ENCODE measurements at regions not wholly inside any gene's neighbourhood (a gene's known extent, or its start where the extent isn't known, plus 50 kb on each side); places are given as distances from the start of the nearest gene placed in this dataset.

DNA sequence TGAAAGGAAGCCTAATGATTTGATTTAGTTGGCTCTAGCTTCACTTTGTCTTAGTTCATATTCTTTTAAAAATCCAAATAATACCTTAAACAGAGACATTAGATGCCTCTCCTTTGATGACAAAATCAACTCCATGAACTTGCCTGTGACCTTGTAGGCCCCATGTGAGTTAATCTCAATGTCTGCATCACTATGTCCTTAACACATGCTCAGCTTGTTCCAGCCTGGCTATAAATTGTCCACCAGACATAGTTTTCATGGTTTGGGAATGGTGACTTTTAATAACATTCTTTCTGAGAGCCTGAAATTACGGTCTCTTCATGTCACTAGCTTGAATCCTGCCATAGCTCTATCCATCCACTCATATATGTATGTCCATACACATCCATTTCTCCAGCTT is 656.3 kb upstream of the IGFBP3 start:
- DNase-seq (ENCODE audit: low spot score), result no peak

DNA sequence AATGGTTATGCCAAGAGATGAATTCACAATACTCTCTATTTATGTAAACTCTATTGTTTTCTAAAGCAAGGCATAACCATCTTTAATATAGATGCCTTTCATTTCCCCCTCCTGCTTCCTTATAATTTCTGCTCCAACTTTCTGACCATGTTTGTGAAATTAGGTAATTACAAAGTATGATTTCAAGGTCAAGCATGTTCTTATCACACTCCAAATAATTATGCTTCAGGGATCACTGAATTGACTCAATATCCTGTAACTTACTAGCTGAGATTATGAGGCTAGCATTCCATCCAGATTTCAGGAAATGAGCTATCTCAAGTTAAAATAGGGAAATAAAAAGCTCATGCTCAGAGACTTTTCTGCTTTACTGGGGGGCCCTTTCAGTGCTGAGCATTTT is 655.9 kb upstream of the IGFBP3 start:
- no peak for DNase-seq (ENCODE audit: low spot score)

DNA sequence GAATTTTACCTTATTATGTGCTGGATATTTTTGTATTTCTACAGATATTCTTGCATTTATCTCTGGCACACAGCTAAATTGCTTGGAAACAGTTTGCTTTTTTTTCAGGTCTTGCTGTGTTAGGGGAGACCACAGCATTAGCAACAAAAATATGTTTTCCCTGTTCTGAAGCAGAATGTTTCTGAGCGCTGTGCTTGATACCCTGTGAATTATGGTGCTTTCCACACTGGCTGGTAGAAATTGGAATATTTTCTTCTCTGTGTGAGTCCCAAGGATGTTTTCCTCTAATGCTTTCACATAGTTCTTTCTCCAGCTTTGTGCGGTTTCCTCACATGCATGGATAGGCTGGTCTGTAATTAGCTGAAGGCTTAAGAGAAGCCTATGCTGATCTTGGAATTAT is 651.6 kb upstream of the IGFBP3 start:
- DNase-seq (ENCODE audit: low spot score), result no peak

DNA sequence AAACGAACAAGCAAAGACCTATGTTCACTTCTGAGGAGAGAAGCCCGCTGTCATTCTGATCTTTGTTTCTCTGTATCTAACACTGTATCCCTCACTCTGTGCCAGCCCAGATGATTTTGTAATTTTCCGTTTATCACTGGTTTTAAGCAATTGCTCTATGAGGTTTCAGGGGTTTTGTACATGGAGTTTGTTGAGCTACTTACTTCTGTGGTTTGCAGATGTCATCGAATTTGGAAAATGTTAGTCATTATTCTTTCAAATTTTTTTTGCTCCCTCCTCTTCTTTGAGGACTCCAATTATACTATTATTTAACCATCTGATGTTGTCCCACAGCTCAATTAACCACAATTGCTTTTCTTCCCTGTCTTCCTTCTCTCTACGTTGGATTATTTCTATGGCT is 650.9 kb upstream of the IGFBP3 start:
- DNase-seq (ENCODE audit: low spot score), result no peak

DNA sequence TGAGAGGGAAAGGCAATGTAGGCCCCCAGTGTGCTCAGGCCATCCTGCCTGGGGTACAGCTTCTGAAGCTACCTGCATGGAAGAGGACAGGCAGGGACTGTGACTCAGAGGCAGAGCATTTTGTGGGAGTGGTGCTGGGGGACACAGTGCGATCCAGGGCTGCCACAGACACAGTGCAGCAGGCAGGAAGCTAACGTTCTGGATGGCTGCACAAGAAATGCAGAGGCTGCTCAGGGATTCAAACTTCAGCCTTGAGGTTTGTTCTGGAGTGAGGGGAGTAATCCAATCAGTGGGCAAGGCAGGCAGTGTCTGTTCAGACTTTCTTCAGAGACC is 648.0 kb upstream of the IGFBP3 start:
- DNase-seq (ENCODE audit: low spot score), result no peak

DNA sequence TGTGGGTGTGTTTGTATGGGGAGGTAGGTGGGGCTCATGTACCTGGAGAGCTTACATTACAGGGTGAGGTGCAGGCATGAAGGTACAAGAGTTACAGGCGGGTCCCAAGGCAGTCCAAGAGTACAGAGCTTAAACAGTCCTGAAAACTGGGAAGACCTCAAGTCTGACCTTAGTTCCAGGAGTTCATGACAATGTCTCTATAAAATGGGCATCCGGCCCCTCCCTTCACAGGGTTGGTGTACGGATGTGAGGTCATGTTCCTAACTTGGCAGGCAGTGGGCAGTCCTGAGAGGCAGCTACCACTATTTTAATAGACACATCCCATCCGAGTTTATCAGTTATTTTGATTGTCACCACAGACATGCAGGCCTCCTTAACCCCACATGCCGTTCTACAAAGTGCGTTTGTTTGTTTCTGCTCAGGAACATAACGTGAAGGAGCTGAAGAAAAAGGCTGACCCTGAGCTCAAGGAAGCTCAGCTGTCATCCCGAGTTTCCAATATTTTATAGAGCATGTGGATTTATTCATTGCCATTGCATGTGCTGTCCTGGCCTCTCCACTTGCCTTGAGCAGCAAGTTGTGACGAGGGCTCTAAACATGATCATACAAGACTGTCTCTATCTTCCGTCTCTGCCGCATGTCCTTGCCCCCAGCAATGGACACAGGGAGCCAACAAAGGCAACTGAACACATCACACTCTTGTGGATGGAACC is 647.5 kb upstream of the IGFBP3 start:
- no peak for DNase-seq (ENCODE audit: low spot score)

DNA sequence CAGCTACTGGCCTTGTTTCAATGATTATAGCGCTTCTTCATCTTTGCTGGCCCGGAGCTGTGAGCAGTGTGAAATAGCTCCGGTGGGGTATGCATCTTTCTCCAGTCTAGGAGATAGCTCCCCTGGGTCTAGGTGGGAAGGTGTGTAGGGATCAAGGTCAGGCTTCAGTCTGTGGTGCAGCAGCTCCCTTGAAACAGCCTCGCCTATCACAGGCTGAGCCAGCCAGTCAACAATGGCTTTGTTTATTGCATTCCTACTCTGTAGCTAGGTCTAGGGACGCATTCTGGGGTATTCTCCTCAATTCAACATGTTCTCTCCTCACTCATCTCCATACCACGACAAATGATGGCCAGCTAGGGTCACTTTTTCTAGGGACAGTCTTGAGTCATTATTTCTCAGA is 646.8 kb upstream of the IGFBP3 start:
- DNase-seq (ENCODE audit: low spot score), result no peak

DNA sequence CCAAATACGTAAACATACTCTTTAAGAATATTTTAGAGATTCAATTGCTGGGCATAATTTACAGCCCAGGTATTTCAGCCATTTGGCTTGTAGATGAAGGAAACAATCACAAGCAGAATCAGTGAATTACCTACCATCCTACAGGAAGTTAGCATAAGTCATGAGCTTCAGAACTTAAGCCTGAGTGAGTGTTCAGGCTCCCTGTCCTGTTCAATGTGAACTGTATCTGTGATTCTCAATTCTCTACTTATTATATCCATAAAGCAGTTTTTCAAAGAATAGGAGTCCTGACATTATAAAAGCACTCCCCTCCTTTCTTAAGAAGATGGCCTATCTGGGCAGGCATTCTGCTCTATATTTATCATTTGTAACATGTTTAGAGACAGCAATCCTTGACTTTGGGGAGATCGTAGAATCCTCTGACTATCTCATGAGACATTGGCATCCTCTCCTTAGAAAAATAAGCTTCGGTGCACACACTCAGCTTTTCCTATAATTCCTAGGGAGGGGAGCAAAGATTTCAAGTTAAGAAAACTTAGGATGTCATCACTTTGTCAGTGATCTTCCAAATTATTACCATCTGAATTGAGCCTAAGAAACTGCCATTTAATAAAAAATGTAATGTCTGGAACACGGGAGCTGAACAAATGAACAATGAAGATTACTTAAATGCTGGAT is 645.2 kb upstream of the IGFBP3 start:
- DNase-seq (ENCODE audit: low spot score), result no peak

DNA sequence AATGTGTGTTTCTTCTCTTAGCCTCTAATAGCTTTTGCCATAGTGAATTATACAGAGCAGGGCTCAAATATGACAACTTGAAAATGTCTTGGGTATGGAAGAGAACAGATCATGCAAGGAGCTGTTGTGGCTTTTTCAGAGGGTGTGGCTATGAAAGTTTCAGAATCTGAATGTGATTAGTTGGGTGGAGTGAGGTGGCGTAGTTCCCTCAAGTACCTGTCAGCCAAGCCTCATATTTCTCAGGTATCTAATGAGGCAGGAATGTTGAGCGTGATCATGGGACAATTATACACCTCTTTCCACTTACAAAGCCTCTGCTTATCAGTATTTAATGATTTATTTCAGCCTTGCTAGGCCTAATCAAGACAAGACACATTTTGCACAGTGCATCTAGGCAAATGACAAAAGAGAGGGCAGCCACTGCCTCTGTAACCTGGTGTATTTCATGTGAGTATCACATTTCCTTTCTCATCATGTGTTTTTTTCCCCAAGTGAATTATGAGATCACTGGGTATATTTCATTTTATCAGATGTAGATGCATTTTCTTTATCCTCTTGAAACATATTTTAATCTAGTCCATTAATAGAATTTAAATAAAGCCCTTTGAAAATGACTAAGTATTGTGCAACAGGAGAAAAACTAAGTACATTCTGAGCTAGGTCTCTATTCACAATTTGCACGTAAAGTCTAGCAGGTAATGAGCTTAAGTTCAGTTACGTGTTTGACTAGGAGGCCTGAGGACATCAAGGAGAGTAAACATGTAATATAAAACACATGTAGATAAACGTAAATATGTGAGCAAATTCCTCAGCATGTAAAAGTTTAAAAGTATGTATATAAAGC is 644.4 kb upstream of the IGFBP3 start:
- peak; percentile 25 for DNase-seq (ENCODE audit: low spot score)

DNA sequence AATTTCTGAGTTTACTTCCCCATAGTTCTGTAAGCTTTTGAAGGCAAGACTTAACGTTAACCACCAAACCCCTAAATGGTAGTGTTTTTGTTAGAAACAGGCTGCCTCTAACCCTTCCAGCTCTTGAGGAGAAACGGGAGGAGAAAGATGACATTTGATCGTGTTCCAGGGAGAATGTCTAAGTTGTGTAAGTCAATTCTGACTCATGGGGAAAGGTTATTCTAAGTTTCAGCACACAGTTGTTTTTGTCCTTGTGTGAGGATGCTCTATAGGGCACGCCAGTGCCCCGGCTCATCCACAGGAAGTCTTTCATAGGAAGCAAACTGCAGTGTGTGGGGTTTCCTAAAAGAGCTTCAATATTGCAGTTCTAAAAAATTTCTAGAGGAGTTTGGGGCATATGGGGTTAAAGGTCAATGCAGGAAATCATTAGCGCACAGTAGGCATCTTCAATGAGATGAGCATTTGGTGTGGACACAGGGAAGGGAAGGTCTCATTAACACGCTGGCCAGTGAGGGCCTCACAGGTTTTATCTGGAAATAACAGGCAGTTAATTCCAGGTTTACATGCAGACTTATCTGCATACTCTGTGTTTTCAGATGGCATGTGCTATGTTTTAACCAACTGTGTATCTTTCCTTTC is 638.2 kb upstream of the IGFBP3 start:
- no peak for DNase-seq (ENCODE audit: low spot score)

DNA sequence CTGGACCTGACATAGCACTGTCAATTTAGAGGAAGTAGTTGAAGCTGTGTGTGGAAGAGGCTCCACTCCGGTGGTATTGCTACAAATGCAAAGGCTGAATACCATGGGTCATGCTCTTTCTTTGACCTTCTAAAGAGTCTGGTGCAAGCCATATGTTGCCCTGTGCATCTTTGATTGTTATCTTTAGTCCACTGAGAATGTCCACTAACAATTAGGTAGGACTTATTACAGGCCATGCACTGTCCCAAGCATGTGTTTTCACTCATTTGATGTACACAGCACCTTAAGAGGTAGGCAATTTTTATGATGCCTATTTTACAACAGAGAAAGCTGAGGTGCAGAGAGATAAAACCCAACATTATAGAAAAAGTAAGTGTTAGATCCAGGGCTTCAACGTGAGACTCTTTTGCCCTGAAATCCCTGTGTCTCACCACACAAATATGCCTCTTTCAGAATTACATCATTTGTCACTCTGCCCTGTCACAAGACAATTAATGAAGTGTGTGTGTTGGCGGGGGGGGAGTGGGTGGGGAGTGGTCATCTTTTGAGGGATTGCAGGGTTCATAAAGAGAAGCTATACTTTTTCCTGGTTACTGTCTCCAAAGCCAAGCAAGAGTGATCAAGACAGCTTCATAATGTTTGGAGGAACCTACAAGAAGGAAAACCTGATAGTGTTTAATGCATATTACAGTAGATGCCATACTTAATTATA is 637.6 kb upstream of the IGFBP3 start:
- DNase-seq (ENCODE audit: low spot score), result no peak

DNA sequence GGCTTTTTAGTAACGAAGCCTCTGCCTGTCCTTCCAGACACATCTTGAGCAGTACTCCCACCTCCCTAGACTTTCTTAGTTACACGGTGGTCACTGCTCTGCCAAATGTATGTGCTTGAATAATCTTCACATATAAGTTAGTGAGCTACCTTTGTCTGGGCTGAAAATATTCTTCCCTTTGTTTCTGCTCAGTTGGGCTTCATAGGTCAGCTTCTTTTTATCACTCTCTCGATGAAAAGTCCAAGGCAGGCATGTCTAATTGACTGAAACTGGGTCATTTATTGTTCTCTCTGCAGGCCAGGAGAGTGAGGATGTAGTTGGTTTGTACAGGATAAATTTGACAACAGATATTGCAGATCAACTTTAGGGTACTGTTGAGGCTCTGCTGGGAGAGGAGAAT is 636.7 kb upstream of the IGFBP3 start:
- DNase-seq (ENCODE audit: low spot score), result no peak

DNA sequence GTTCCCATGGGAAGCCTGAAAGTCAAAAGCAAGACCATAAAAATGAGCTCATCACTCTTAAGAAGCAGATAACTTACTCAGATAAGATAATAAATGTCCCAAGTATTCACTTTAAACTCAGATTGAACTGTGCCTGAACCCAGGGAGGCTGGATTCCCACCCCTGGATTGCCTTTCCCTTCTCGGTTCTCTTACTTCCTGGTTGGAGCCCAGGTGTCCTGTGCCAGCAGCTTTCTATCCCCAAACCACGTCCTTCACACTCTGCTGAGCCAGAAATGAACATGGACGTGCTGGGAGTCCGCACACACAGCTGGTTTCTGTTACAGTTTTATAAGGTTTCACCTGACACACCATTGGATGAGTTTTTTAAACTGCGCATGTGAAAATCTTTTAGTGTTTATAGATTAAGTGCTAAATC is 636.2 kb upstream of the IGFBP3 start:
- peak; percentile 28 for DNase-seq (ENCODE audit: low spot score)

DNA sequence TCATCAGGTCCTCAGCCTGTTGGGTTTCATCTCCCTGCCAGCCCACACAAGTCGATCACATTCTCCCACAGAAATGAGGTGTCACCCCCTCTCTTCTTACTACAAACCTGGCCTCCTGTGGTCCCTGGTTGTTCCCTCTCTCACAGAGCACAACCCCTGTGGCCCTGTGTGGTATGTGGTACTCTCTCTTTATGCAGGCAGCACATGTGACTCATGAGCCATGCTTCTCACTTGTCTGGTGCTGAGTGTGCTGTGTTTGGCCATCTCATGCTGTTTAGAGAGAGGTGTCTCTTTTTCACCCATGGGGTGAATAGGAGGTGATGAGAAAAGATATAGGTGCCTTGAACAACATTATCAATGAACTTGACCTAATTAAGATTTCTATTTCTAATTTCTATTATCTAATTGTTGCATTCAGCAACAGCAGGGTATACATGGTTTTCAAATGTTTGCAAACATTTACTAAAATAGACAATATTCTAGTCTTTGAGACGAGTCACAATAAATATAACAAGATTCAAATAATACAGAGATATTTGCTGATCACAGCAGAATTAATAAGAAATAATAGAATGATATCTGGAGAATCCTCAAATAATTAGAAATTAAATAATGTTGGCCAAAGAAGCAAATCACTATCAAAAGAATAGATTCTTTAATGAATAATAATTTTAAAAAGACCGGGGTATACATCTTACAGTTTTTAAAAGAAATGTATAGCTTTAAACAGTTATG is 633.8 kb upstream of the IGFBP3 start:
- no peak for DNase-seq (ENCODE audit: low spot score)

DNA sequence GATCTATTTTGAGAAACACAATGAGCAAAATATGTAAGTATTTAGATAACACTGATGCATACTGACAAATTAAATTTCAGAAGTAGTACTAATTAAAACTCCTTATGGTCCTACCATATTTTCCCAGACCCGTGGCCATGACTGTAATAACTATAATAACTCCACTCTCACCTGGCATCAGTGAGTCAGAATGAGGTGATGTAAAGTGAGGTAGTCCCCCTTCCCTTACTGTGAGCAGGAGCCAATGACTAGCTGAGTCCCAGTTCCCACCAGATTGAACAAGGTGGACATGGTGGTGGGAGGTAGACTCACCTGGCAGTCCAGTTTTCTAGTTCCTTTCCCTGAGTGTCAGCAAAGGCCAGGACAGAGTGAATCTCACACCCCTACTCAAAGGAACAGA is 630.5 kb upstream of the IGFBP3 start:
- no peak for DNase-seq (ENCODE audit: low spot score)

DNA sequence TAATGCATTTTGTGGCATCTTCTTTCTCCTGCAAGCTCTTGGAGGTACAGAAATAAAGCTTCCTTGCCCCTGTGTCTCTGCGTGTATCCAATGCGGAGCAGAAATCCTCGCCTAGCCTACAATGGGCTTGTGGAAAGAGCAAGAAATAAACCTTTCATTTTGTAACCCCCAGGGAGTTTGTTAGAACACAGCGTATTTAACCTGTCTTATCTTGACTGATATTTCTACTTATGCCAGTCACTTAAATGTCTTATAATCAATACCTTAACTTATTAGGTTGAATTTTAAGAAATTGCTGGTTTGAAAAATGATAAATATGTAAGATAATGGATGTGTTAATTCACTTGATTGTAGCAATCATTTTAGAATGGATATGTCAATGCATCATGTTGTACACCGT is 629.8 kb upstream of the IGFBP3 start:
- DNase-seq (ENCODE audit: low spot score), result no peak

DNA sequence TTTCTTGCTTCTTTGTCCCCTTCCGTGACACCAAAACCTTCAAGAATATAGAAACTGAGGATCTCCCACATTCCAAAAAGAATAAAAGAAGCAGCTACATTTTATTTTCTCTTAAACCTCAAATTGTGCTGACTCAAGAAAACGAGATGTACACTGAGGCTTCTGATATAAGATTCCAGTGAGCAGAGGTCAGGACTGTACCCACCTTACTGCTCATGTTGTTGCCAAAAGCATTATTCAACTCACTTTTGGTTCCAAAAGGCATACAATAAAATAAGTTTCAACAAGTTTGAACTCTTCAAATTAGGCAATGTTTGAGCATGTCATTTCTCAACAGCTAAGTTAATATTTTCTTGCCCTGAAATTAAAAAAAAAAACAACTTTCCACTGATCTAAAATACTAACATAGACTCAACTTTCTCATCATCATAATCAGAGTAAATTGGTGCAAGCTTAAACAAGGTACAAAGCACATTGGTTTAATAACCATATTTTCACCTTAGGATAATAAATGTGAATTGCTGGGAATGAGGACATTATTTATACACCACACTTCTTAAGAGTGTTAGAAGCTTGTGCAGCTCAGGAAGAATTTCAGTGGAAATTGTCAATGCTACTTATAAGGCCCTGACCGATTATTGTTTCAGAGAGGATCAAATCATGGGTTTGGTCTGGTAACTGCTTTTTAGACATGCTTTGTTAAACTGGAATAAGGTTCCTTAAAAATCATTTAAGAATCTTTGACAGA is 629.0 kb upstream of the IGFBP3 start:
- DNase-seq (ENCODE audit: low spot score), result no peak

DNA sequence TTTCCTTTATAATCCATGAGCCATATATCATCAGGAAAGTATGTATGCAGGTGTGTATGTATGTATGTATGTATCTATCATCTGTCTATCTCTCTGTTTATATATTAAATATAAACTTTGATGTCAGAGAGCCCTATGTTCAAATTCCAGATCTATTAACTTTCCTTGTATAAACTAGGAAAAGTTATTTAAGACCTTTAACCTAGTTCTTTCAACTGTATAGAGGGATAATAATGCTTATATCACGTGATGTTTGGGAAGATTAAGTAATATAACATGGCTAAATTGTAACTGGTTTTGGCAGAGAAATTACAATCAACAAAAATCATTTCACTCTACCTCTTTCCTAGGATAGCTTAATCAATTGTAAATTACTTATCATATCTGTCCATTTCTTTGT is 628.3 kb upstream of the IGFBP3 start:
- no peak for DNase-seq (ENCODE audit: low spot score)

DNA sequence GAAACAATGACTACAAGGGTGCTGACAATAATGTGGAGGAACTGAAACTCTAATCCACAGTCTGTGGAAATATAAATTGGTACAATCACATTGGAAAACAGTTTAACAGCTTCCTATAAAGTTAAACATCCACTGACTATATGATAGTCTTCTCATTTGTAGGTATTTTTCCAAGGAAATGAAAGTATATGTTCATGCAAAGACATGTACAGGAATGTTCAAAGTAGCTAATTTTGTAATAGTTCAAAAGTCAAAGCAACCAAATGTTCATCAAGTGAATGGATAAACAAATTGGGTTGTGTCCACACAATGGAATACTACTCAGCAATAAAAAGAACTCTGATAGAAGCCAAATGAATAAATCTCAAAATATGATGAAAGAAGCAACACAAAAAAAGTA is 626.0 kb upstream of the IGFBP3 start:
- no peak for DNase-seq (ENCODE audit: low spot score)

DNA sequence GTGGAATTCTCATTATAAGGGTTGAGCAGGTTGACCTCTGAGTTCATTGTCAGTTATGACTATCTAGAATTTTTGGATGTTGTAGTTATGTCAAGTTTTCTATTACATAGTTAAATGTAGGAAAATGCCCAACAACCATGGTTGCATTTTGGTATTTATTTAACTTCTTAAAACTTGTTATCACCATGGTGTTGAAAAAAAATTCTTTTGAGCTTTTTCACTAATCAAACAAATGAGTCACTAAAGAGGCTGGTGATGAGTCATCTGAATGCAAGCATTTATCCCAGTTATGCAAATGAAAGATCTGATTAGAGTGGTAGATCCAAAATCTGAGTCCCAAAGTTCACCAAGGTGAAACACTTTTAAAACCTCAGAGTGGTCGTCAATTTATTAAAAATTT is 624.7 kb upstream of the IGFBP3 start:
- no peak for DNase-seq (ENCODE audit: low spot score)

Data from mucosa of gallbladder (tissue), 1 donor.